LoVo (cell line): ENCODE measurements at regions not wholly inside any gene's neighbourhood (a gene's known extent, or its start where the extent isn't known, plus 50 kb on each side); places are given as distances from the start of the nearest gene placed in this dataset.

Source experiments
- DNase-seq: peaks from one replicate; pipeline ENCODE4 v3.0.0-alpha.2; 2016; ENCODE audit warnings: low spot score

DNA sequence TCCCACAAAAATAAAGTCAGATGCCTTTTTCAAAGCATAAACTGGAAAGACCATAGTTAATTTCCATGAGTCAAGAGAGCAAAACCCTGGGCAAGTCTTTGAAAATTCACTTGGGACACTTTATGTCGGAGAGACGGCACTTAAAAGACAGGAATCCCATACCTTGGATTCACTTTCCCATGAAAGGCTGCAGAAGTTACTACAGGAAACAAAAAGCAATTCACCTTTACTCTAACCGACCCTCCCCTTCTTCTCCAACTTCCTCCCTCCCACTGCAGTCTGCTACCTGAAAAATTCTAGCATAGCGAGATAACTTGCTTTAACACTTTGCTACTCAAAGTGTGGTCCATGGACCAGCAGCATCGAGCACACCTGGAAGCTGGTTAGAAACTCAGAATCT lies 539.1 kb upstream of the JAG1 start:
- no peak for DNase-seq

DNA sequence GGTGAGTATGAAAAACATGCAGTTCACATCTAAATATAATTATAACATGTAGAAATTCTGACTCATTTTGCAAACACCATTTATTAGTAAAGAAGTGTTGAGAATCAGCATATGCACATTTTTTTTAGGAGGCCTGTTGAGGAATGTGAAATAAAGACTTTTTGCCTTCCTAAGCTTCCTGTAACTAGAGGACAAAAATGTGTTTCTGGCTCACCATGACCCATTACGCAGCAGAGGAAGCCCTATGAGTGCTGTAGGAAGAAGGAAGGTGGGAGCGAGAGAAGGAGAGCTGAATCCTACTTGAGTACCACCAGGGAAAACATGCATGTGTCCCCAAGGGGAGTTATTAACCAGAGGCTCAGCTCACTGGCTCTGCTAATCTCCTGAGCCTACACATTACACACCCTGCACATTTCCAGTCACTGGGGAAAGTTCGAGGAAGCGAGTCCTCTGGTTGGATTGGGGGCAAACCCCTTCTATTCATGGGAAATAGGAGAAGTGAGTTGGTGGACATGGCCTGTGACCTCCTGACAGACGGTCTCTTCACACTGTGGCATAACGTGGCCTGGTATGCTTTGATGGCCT lies 540.5 kb upstream of the JAG1 start:
- no peak for DNase-seq

DNA sequence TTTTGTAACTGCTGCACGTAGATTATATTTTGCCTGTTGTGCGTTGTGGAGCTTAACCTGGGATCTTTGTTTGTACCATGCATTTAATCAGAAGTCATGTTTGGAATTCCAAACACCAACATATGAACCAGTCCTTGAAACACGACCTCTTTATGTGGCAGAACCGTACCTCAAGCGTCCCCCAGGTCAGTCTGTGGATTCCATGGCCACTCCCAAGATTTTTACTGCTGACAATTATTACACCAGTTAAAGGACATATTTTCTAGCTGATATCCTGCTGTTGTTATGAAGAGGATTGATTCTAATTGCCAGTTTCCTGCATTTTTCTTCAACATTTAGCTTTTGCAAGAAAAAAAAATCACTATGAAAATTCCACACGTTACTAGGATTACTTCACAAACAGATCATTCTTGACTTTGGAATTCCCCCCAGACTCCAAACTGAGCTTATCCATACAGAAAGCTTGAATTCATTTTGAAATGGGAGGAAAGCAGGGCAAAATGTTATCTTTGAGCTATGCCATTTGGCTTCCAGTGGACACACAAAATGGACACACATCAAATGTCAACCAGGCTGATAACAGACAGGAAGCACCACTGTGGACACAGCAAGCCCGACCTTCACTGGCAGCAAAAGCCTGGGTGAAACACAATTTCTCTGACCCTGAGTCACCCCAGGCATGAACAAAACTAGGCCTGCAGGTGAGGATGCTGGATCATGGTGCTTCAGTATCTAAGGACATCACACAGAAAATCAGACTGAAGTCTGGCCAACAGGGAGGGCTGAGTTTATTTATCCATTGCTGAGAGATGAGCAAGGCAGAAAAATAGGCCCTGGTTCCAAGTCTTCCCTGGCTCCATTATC lies 542.9 kb upstream of the JAG1 start:
- DNase-seq: no peak

DNA sequence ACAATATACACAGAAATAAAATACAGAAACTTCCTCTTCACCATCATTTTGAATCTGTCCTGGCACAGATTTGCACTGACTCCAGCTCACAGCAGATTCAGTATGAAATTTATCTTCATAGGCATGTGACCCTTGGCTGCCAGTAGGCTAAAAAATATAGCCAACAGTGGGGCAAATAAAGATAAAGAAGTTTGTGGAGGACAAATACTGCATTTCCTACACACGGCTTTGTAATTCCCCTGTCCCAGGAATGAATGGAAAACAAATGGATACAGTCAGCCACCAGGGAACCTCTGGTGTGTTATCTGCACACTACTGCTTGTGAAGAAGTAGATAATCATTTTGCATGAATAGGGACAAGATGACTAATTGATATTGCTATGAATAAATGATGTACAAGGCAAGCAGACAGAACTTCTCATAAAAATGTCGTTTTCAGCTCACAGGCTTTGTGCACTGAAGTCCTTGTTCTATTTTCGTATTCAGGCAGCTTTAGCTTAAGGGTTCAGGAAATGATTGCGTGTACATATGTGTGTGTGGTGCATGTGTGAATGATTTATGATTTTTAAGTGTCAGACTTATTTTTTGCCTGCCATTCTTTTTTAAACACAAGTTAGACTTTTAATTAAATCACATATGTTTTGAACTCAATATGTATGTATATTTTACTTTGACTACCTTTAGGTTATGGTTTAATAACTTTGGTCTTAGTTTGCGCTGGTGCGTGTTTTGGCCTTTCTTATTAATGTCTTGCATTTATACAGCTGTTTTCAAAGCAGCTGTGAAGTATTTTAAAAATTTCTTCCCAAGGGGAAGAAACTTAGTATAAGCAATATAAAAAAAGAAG lies 543.8 kb upstream of the JAG1 start:
- DNase-seq: no peak

DNA sequence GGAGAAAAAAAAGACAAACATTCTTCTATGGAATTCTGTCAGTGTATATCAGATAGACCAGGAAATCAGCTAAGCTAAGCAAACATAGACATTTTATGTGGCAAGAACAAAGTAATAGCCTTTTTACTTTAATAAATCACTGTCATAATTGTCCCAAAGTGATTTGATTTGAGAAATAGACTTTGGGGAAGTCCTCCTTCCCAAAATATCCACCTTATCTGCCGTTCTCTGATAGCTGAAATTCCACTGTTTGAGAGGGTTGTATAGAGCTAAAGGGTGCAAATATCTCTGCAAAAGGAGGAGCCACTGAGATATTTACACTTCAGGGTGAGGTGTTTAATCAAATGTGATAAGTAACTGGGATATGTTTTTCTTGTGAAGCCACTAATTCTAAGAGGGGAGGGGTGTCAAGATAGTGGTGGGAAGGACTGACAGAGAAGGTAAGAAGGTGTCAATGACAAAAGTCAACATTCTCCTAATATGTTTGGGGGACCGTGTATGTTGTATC lies 544.4 kb upstream of the JAG1 start:
- no peak for DNase-seq

DNA sequence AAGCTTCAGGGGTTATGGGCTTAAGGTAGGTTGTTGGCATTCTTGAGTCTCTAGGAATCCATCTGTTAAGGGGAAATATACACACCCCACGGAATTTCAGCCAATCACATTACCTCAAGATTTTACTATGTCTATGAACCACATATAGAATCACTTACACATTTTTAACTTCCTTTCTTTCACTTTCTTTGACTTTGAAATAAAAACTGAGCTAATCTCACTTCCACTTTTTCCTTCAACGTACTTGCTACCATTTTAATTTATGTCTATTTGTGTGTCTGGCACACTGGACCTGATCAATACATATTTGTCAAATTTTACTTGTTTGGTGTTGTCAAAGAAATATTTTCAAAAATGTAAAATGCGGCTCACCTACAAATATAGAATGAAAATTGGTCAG lies 545.4 kb upstream of the JAG1 start:
- no peak for DNase-seq

DNA sequence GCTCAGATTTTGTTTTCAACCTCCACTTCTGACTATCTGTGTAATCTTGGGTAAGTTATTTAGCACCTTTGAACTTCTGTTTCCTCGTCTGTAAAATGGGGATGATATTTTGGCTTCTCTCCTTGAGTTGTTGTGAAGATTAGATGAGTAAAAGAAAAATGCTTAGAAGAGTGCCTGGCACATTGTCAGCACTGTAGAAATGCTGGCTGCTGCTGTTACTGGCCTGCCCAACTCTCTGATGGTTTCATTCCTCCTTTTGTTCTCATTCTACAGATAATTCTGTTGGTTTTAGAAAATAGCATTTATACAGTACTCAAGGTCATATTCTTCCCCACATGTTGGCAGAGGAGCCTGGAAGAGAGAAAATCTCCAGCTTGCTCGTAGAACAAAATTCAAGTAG lies 547.2 kb upstream of the JAG1 start:
- DNase-seq: no peak

DNA sequence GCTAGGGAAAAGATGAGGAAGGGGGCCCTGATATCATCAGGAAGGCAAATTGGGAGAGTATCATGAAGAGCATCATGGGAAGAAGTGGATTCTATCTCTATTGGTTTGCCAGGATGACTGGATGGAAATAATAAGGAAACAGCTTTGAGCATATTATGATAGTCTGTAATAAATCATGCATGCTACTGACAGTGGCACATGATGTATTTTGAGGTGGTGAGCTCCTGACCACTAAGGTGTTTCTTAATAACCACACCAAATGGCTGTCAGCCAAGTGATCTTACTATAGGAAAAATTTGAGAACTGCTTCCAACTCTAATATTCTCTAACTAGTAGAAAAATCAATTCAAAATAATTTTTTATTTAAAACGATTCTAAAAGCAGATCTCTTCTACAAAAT lies 548.4 kb upstream of the JAG1 start:
- no peak for DNase-seq

DNA sequence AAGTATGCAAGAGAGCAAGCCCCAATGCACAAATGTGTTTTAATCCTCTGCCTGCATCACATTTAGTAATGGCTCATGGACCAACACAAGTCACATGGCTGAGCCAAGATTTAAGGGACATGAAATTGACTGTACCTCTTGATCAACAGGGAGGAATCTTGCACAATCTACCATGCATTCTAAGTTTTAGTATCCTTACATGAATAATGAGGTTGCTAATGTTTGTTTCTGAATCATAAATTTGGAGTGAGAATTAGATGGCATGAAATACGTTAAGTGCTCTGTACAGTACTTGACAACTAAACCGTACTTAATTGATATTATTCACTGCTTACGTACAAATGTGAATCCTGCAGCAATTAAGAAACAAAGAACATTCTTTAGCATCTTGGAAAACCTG lies 553.8 kb upstream of the JAG1 start:
- DNase-seq: no peak

DNA sequence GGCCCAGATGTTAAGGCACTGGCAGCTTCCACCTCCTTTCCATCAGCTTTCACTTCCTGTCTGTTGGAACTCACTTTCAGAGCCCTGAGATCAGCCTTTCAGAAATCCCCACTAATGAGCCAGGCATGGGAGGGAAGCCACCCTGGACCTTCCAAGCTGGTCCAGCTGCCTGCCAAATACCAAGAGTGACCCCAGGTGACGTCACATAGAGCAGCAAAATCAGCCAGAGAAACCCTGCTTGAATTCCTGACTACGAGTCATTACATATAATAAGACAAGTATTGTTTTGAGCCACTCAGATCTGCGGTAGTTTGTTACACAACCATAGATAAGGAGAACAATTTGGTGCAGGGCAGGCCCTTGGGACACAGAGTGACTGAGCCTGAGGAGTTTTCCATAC lies 556.0 kb upstream of the JAG1 start:
- DNase-seq: peak; percentile 60

DNA sequence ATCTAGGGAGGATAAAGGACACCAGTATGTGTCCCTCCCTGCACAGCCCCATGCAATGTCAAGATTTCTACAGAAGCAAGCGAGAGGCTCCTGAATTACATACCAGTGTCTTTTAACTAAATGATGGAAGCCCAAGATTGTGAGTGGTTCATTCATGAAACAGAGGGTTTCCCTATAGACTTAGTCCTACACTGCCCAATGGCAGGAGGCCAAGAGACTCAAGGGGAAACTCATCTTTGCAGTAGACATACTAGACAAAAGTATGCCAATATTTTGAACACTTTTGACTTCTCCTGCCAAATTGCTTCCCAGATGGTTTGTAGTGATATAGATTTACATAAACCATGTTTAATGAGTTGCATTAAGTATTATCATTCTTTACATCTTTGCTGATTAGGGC lies 557.2 kb upstream of the JAG1 start:
- no peak for DNase-seq

DNA sequence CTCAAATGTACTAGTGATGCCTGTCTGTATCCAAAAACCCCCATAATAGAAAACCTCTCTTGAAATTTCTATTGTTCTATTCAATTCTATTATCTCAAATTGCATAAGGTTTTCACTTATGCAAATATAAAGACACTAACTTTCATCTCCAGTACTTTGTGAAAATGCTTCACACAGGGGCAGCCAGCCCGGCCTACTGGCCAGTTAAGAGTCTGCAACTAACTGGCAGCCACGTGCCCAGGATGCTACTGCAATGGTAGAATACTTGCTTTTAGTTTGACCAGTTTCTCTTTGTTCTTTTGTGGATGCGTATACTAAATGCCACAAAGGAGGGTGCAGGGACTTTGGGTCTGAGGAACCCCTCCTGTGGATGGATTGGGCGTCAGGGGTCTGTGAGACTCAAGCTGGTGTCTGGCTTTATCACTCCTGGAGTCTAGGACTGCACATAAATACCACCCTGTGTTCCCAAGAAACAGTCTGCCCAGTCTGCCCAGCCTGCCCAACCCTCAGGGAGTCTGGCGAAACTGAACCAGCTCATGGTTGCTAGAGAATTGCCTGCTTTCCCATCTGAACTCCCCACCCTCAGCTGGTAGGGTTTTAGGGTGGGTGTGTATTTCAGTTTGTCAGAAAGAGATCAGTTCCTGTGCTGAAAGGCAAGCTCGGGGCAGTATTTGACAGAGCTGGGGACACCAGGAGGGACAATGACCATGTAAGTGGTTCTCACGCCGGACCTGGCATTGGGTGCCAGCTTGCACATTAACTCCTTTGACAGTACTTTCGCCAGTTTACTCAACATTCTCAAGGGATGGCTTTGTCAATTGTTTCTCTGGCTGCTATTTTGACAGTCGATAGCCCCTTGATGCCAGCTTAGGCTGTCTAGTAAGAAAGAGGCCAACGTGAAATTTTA lies 558.2 kb upstream of the JAG1 start:
- DNase-seq: no peak

DNA sequence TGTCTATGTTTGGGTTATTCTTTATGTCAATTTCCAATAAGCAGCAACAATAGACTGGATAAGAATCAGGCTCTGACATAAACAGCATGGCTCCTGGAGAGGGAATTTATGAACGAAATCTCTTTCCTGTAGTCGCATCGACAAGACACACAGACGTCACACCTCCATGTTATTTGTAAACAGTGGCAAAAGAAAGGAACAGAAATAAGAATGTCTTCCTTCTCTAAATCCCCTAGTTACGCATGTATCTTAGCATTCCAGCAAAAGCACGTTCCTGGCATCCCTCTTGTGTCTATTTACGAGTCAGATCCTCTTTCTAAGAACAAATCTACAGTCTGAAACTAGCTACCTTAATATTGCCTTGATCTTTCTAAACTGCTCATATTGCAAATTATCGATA lies 559.1 kb upstream of the JAG1 start:
- DNase-seq: no peak

DNA sequence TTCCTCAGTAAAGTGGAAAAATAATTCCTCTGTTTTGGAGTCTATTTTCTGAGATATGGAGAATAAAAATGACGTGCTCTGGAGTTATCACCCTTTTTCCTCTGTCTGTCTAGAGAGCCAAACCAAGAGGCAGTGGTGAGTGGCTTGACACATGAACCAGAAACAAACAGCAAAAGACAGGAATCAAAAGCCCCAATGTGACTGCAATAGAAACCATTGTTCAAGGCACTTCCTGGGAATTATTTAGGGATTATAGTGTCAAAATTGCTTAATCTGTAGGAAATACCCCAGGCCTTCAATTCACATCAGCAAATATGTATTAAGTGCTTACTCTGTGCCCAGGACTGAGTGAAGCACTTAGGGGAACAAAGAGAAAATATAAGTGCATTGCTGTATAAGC lies 560.4 kb upstream of the JAG1 start:
- no peak for DNase-seq

DNA sequence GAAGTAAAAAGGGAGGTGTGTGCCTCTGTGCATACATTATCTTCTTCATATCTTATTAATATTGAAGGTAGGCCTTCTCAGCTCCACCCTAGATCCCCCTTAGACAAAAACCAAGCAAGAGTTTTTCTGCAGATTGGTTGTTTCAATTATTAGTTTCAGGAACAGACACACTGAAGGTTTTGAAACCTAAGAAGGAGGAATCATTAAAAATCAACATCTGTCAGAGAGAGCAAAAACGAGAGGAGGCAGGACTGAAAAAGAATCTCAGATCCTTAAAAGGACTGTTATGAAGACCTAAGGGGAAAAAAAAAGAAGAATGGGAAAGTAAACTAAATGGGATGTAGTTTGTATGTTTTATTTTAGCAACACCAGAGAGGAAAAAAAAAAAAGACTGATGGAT lies 560.8 kb upstream of the JAG1 start:
- DNase-seq: no peak

DNA sequence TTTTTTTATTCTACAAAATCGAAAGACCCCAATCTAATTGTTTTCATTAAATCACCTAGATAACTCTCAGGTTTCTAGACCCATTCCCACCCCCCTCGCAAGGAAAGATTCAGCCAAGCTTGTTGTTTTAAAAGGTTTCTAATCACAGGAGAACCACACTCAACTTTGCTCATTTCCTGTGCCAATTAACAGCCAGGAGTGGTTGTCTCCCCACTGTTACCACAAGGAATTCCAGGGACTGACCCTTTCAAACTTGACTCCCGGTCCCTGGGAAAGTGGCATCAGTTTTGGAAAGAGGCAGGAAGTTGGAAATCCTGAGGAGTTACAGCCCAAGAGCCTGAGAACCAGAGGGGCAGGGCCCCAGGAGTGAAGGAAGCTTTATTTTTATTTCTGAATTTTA lies 561.3 kb upstream of the JAG1 start:
- DNase-seq: no peak

DNA sequence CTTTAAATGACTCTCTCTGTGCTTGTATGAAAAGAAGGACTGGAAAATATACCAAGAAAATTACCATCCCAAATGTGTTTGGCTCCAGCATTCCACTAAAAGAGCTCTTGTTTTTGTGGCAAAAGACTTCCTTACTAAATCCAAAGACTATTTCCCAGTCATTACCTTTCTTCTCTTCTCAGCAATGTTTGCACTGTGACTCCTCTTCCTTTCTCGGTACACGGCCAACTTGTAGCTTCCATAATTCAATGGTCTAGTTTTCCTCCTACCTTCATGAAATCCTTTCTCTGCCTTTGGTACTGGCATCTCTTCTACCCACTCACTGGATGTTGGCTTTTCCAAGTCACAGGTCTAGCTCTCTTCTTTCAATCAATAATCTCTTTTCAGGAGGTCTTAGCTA lies 568.5 kb upstream of the JAG1 start:
- no peak for DNase-seq

DNA sequence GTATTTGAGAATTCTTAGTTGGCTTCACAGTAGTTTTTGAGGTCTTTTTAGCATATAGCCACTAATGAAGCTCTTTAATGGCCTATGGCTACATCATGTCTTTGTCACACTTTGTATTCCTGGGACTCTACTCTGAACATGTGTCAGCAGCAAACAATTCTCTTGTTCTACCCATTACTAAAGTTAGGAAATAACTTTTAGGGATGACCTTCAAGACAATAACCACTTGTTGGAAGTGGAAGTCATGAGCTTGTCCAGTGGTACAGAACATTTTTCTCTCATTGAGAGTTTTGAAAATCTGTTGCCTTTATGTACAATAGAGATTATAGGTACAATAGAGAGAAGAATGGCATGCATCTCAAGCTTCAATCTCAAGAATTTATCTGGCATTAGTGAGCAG lies 571.6 kb upstream of the JAG1 start:
- DNase-seq: no peak

DNA sequence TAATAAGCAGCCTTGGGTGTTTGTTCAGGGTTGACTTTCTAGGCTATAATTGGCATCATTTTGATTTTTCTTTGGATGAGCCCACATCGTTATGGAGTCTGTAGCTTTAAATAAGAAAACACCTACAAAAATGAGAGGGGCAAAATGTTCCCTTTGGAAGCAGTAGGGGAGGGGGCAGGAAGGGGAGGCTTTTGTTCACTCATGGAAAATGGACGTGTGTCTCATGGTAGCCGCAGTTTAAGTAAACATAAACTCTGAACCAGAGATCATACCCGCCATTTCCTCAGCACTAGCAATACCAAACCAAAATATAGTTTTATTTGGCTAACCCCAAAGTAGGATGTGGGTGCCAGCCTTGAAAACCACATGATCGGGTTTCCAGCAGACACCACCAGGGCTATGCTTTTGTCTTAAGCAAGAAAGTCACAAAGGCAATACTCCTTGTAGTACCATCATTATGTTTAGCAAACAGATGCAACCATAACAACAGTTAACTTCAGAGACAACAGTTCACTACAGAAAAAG lies 572.5 kb upstream of the JAG1 start:
- DNase-seq: no peak

DNA sequence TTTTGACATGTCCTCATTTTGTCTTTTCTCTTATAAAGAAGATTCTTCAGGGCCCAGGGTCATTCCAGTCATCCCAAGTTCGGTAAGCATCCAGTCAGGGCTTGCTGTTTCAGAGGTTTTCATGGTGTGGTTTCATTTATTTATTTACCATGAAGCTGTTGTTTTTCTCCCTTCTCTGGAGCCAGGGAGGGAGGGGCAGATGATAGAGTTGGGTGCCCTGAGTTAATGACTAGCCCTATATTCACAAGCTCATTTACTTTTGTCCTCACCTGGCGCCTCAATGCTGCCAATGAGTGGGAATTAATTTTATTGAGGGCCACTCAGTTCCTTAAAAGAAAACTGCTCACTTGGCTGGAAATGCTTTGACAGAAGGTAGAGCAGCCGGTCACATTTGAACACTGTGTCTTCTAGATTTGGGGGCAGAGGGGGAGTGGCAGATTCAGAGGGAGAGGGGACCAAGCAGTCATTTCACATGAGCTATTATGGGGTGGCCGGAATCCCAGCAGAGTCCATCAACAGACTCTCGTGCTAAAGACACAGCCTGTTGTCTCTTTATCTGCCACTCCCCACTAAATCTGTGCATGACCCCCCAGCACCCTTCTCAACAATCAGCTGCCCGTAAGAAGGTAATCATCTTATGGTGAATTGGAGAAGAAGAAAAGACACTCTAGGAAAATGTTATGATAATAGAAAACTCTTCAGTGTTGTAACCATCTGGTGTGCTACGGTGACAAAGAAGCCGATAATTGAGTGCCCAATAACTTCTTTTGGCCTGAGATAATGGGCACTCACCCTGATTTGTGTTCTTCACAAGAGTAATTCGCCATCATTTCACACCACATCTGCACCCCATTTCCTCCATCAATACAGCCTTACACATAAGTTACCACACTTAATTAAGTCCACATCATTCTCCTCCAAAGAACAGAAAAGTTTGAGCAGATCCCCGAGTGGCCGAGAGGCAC lies 573.5 kb upstream of the JAG1 start:
- no peak for DNase-seq
